ENCODE measurements at regions not wholly inside any gene's neighbourhood (a gene's known extent, or its start where the extent isn't known, plus 50 kb on each side); places are given as distances from the start of the nearest gene placed in this dataset.
A peak's percentile ranks its signal among the peaks of the same experiment; 100 is the strongest.

GRCh38 chr2:14551069-14551468, 81.4 kb upstream of the LRATD1 start:
- Histone ChIP-seq H3K9me3 (ENCODE audit: severe bottlenecking) (no peaks in the 10 kb centered on the region), H3K27ac (ENCODE audit: poor library complexity, severe bottlenecking) (no peak overlapping the region), H3K36me3 (ENCODE audit: low read depth) (no peaks in the 10 kb centered on the region), H3K4me3 (ENCODE audit: severe bottlenecking) (no peak overlapping the region), H3K27me3 (ENCODE audit: insufficient read depth, poor library complexity, severe bottlenecking) (no peaks in the 10 kb centered on the region), H3K4me1 (ENCODE audit: insufficient read depth, poor library complexity, severe bottlenecking) (no peaks in the 10 kb centered on the region)
- no peak for TF ChIP-seq CTCF (IDR thresholded peaks at IDR 0.05; ENCODE audit: poor library complexity, severe bottlenecking)
- ATAC-seq (ENCODE audit: low read depth) = no peak
- no peak for DNase-seq (ENCODE audit: low spot score)

GRCh38 chr2:14552286-14552685, 80.2 kb upstream of the LRATD1 start:
- Histone ChIP-seq H3K9me3 (ENCODE audit: severe bottlenecking) (no peaks in the 10 kb centered on the region), H3K4me3 (ENCODE audit: severe bottlenecking) (no peak overlapping the region), H3K4me1 (ENCODE audit: insufficient read depth, poor library complexity, severe bottlenecking) (peaks cover 2% of the 10 kb centered on the region), H3K27ac (ENCODE audit: poor library complexity, severe bottlenecking) (no peak overlapping the region), H3K27me3 (ENCODE audit: insufficient read depth, poor library complexity, severe bottlenecking) (no peaks in the 10 kb centered on the region), H3K36me3 (ENCODE audit: low read depth) (no peaks in the 10 kb centered on the region)
- ATAC-seq (ENCODE audit: low read depth) (no peak), DNase-seq (ENCODE audit: low spot score) (no peak)
- no peak for TF ChIP-seq CTCF (IDR thresholded peaks at IDR 0.05; ENCODE audit: poor library complexity, severe bottlenecking)

GRCh38 chr2:14552818-14553217, 79.7 kb upstream of the LRATD1 start:
- H3K27ac ChIP-seq (ENCODE audit: poor library complexity, severe bottlenecking) = no peak overlapping the region
- H3K36me3 ChIP-seq (ENCODE audit: low read depth) = no peaks in the 10 kb centered on the region
- DNase-seq (ENCODE audit: low spot score) = no peak

GRCh38 chr2:14554849-14555545, 77.5 kb upstream of the LRATD1 start:
- no peaks in the 10 kb centered on the region for H3K36me3 ChIP-seq (ENCODE audit: low read depth)
- H3K9me3 ChIP-seq (ENCODE audit: severe bottlenecking) = no peaks in the 10 kb centered on the region
- TF ChIP-seq CTCF (IDR thresholded peaks at IDR 0.05; ENCODE audit: poor library complexity, severe bottlenecking) = no peak
- H3K27ac ChIP-seq (ENCODE audit: poor library complexity, severe bottlenecking) = no peak overlapping the region
- H3K4me1 ChIP-seq (ENCODE audit: insufficient read depth, poor library complexity, severe bottlenecking) = peaks cover 11% of the 10 kb centered on the region
- ATAC-seq (ENCODE audit: low read depth) (no peak), DNase-seq (ENCODE audit: low spot score) (no peak)
- no peak overlapping the region for H3K4me3 ChIP-seq (ENCODE audit: severe bottlenecking)
- H3K27me3 ChIP-seq (ENCODE audit: insufficient read depth, poor library complexity, severe bottlenecking) = no peaks in the 10 kb centered on the region

More at GRCh38 chr2:14552818-14553217, 79.7 kb upstream of the LRATD1 start:
- H3K4me1 ChIP-seq (ENCODE audit: insufficient read depth, poor library complexity, severe bottlenecking) = peaks cover 7% of the 10 kb centered on the region
- no peak for TF ChIP-seq CTCF (IDR thresholded peaks at IDR 0.05; ENCODE audit: poor library complexity, severe bottlenecking)
- H3K9me3 ChIP-seq (ENCODE audit: severe bottlenecking) = no peaks in the 10 kb centered on the region
- no peaks in the 10 kb centered on the region for H3K27me3 ChIP-seq (ENCODE audit: insufficient read depth, poor library complexity, severe bottlenecking)
- ATAC-seq (ENCODE audit: low read depth) = peak; percentile 46; the same call in 1 of the 3 replicates
- H3K4me3 ChIP-seq (ENCODE audit: severe bottlenecking) = no peak overlapping the region

GRCh38 chr2:14557111-14557510, 75.4 kb upstream of the LRATD1 start:
- Histone ChIP-seq H3K4me3 (ENCODE audit: severe bottlenecking) (no peak overlapping the region), H3K27me3 (ENCODE audit: insufficient read depth, poor library complexity, severe bottlenecking) (no peaks in the 10 kb centered on the region), H3K36me3 (ENCODE audit: low read depth) (no peaks in the 10 kb centered on the region), H3K27ac (ENCODE audit: poor library complexity, severe bottlenecking) (no peak overlapping the region), H3K4me1 (ENCODE audit: insufficient read depth, poor library complexity, severe bottlenecking) (peaks cover 11% of the 10 kb centered on the region), H3K9me3 (ENCODE audit: severe bottlenecking) (no peaks in the 10 kb centered on the region)
- no peak for DNase-seq (ENCODE audit: low spot score)
- no peak for TF ChIP-seq CTCF (IDR thresholded peaks at IDR 0.05; ENCODE audit: poor library complexity, severe bottlenecking)
- peak; percentile 64 for ATAC-seq (ENCODE audit: low read depth)

Data from RWPE2 (cell line).